ENCODE measurements at regions not wholly inside any gene's neighbourhood (a gene's known extent, or its start where the extent isn't known, plus 50 kb on each side); places are given as distances from the start of the nearest gene placed in this dataset.

GRCh38 chr13:70708775-70709174, 600.5 kb upstream of the KLHL1 start:
- no peaks in the 10 kb centered on the region for H3K27me3 ChIP-seq
- no peaks in the 10 kb centered on the region for H3K36me3 ChIP-seq
- H3K4me3 ChIP-seq: no peak overlapping the region
- TF ChIP-seq, protein P1, sequence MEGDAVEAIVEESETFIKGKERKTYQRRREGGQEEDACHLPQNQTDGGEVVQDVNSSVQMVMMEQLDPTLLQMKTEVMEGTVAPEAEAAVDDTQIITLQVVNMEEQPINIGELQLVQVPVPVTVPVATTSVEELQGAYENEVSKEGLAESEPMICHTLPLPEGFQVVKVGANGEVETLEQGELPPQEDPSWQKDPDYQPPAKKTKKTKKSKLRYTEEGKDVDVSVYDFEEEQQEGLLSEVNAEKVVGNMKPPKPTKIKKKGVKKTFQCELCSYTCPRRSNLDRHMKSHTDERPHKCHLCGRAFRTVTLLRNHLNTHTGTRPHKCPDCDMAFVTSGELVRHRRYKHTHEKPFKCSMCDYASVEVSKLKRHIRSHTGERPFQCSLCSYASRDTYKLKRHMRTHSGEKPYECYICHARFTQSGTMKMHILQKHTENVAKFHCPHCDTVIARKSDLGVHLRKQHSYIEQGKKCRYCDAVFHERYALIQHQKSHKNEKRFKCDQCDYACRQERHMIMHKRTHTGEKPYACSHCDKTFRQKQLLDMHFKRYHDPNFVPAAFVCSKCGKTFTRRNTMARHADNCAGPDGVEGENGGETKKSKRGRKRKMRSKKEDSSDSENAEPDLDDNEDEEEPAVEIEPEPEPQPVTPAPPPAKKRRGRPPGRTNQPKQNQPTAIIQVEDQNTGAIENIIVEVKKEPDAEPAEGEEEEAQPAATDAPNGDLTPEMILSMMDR (IDR thresholded peaks at IDR 0.05): no peak
- no peak for TF ChIP-seq POLR2AphosphoS5 (IDR thresholded peaks at IDR 0.05)
- TF ChIP-seq EP300 (IDR thresholded peaks at IDR 0.05): no peak
- TF ChIP-seq POLR2A (IDR thresholded peaks at IDR 0.05): no peak
- no peaks in the 10 kb centered on the region for H3K9me3 ChIP-seq
- no peaks in the 10 kb centered on the region for H3K4me1 ChIP-seq
- no peak overlapping the region for H3K27ac ChIP-seq
- intact Hi-C loops (cut with DNase I): no loop called here
- DNase-seq: no peak

GRCh38 chr13:70703755-70704154, 595.5 kb upstream of the KLHL1 start:
- intact Hi-C loops (cut with DNase I): no loop called here
- no peak for TF ChIP-seq POLR2A (IDR thresholded peaks at IDR 0.05)
- no peak for TF ChIP-seq EP300 (IDR thresholded peaks at IDR 0.05)
- TF ChIP-seq, protein P1 (IDR thresholded peaks at IDR 0.05): no peak
- no peak for TF ChIP-seq POLR2AphosphoS5 (IDR thresholded peaks at IDR 0.05)

GRCh38 chr13:70694996-70695715, 586.9 kb upstream of the KLHL1 start:
- TF ChIP-seq POLR2AphosphoS5 (IDR thresholded peaks at IDR 0.05) (no peak), POLR2A (IDR thresholded peaks at IDR 0.05) (no peak), EP300 (IDR thresholded peaks at IDR 0.05) (no peak)
- TF ChIP-seq, protein P1 (IDR thresholded peaks at IDR 0.05): no peak
- WGBS, 2 donors: 33 to 58% methylated on average over 3 of the region's 3 CpGs

More at GRCh38 chr13:70703755-70704154, 595.5 kb upstream of the KLHL1 start:
- Histone ChIP-seq H3K27me3 (no peaks in the 10 kb centered on the region), H3K27ac (no peak overlapping the region), H3K9me3 (no peaks in the 10 kb centered on the region), H3K4me1 (no peaks in the 10 kb centered on the region), H3K4me3 (no peak overlapping the region), H3K36me3 (no peaks in the 10 kb centered on the region)
- WGBS, 2 donors: 72 to 83% methylated on average over 4 of the region's 4 CpGs
- no peak for DNase-seq

GRCh38 chr13:70668983-70669382, 560.7 kb upstream of the KLHL1 start:
- H3K27ac ChIP-seq: no peak overlapping the region
- TF ChIP-seq, protein P1 (IDR thresholded peaks at IDR 0.05): no peak
- no peak for TF ChIP-seq POLR2A (IDR thresholded peaks at IDR 0.05)
- no peak for TF ChIP-seq POLR2AphosphoS5 (IDR thresholded peaks at IDR 0.05)
- TF ChIP-seq EP300 (IDR thresholded peaks at IDR 0.05): no peak
- no peaks in the 10 kb centered on the region for H3K9me3 ChIP-seq
- no peaks in the 10 kb centered on the region for H3K27me3 ChIP-seq
- H3K4me1 ChIP-seq: no peaks in the 10 kb centered on the region
- no peak for DNase-seq
- intact Hi-C loops (cut with DNase I): no loop called here
- no peak overlapping the region for H3K4me3 ChIP-seq
- H3K36me3 ChIP-seq: no peaks in the 10 kb centered on the region

More at GRCh38 chr13:70694996-70695715, 586.9 kb upstream of the KLHL1 start:
- Histone ChIP-seq H3K27ac (no peak overlapping the region), H3K36me3 (no peaks in the 10 kb centered on the region), H3K27me3 (no peaks in the 10 kb centered on the region), H3K4me3 (no peak overlapping the region), H3K9me3 (no peaks in the 10 kb centered on the region), H3K4me1 (no peaks in the 10 kb centered on the region)
- DNase-seq: no peak
- intact Hi-C loops (cut with DNase I): no loop called here

DNA sequence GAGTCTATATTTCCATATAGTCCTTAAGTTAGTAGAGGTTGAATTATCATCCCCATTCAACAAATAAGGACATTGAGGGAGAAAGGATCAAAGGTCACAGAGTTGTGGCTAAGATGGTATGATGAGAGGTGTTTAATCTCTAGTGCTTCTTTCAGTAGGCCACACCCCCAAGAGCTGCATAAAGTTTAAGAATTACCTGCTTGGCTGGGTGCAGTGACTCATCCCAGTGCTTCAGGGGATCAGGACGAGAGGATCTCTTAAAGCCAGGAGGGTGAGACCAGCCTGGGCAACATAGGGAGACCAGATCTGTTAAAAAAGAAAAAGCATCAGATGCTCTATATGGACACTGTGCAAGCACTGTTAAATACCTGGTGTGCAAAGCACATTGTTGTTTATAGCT, 560.0 kb upstream of the KLHL1 start:
- no peak overlapping the region for H3K4me3 ChIP-seq
- no peaks in the 10 kb centered on the region for H3K9me3 ChIP-seq
- no peak for DNase-seq
- TF ChIP-seq POLR2AphosphoS5 (IDR thresholded peaks at IDR 0.05): no peak
- TF ChIP-seq POLR2A (IDR thresholded peaks at IDR 0.05): no peak
- TF ChIP-seq EP300 (IDR thresholded peaks at IDR 0.05): no peak
- TF ChIP-seq, protein P1 (IDR thresholded peaks at IDR 0.05): no peak
- H3K27ac ChIP-seq: no peak overlapping the region
- no peaks in the 10 kb centered on the region for H3K36me3 ChIP-seq
- WGBS, 2 donors: 25 to 68% methylated on average over 1 of the region's 1 CpG
- H3K4me1 ChIP-seq: no peaks in the 10 kb centered on the region
- H3K27me3 ChIP-seq: no peaks in the 10 kb centered on the region
- intact Hi-C loops (cut with DNase I): no loop called here

All from sigmoid colon (tissue), 6 donors.